GM12865 (cell line): ENCODE measurements at regions not wholly inside any gene's neighbourhood (a gene's known extent, or its start where the extent isn't known, plus 50 kb on each side); places are given as distances from the start of the nearest gene placed in this dataset.
"Not testable (repeated sequence)": the region's sequence is repeated elsewhere in the genome, so short reads cannot be mapped to it uniquely, and the experiment has no call there.

Experiments
- DNase-seq: peaks from one replicate; pipeline ENCODE4 v3.0.0; 2010; ENCODE audit warnings: low read depth
- H3K4me3 ChIP-seq: 2 replicates; pipeline ENCODE4 v1.5.1; 2011; ENCODE audit warnings: mild to moderate bottlenecking, low read depth, low read length, control low read depth
- TF ChIP-seq, protein P1 (sequence below): IDR thresholded peaks from 2 replicates; pipeline ENCODE4 v1.5.1; 2011; ENCODE audit warnings: low read length, control low read depth, low read depth, inconsistent platforms; ENCODE audit not compliant: insufficient read depth; ENCODE audit errors: missing control alignments

DNA sequence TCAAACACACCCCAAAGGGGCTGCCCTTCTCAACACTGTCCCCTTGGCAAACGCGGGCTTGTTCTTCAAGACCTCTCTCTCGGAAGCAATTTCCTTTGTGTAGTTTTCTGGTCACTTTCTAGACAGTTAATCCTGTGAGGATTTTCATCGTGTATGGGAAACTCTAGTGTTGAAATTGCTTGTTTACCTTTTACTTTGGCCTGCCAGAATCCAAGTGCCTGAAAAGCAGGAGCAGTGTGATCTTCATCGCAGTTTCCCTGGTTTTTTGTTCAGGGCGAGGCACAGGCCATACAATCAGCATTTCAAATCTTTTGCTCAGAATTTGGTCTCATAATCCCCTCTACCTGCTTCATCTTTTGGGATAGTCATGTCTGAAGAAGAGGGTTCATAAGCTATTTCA, 115.7 kb upstream of the C9orf72 start:
- TF ChIP-seq, protein P1, sequence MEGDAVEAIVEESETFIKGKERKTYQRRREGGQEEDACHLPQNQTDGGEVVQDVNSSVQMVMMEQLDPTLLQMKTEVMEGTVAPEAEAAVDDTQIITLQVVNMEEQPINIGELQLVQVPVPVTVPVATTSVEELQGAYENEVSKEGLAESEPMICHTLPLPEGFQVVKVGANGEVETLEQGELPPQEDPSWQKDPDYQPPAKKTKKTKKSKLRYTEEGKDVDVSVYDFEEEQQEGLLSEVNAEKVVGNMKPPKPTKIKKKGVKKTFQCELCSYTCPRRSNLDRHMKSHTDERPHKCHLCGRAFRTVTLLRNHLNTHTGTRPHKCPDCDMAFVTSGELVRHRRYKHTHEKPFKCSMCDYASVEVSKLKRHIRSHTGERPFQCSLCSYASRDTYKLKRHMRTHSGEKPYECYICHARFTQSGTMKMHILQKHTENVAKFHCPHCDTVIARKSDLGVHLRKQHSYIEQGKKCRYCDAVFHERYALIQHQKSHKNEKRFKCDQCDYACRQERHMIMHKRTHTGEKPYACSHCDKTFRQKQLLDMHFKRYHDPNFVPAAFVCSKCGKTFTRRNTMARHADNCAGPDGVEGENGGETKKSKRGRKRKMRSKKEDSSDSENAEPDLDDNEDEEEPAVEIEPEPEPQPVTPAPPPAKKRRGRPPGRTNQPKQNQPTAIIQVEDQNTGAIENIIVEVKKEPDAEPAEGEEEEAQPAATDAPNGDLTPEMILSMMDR, result no peak
- H3K4me3 ChIP-seq, result no peak overlapping the region
- DNase-seq, result no peak

DNA sequence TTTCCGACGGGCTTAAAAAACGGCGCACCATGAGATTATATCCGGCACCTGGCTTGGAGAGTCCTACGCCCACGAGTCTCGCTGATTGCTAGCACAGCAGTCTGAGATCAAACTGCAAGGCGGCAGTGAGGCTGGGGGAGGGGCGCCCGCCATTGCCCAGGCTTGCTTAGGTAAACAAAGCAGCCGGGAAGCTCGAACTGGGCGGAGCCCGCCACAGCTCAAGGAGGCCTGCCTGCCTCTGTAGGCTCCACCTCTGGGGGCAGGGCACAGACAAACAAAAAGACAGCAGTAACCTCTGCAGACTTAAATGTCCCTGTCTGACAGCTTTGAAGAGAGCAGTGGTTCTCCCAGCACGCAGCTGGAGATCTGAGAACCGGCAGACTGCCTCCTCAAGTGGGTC, 117.5 kb upstream of the C9orf72 start:
- DNase-seq, H3K4me3 ChIP-seq: not testable (repeated sequence)

DNA sequence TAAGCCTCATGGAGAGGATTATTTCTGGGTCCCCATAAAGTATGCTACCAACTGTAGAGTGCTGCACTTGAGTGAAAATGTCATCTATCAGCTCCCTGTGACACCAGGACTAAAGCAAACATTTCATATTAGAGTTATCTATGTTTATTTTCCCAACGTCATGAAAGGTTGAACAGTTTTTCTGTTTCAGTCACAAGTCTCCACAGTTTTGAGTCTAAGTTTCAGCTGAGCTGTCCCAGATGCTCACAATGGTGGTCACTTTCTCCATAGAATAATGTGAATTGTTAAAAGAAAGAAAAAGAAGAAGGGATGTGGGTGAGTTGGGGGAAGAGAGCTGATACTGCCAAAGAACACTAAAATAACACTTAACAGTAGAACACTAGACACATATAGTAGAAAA, 126.3 kb upstream of the C9orf72 start:
- TF ChIP-seq, protein P1, result no peak
- no peak overlapping the region for H3K4me3 ChIP-seq
- no peak for DNase-seq

DNA sequence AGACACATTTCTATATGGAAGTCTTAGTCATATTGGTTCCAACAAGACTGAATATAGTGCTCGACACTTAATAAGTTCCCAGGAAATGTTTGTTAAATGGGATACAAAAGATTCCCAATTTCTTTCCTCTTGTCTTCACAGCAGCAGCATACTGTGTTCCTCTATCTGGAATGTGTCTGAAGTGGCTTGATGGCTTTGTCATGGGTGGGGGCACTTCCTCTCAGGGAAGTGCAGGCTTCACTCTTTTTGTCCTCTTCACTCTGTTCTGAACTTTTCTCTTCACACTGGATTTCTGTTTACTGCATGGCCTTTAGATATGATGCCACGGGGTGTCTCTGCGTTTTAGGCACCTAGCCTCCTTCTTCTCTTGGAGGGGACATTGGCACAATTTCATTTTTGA, 127.7 kb upstream of the C9orf72 start:
- no peak for DNase-seq
- no peak overlapping the region for H3K4me3 ChIP-seq
- TF ChIP-seq, protein P1, result no peak

DNA sequence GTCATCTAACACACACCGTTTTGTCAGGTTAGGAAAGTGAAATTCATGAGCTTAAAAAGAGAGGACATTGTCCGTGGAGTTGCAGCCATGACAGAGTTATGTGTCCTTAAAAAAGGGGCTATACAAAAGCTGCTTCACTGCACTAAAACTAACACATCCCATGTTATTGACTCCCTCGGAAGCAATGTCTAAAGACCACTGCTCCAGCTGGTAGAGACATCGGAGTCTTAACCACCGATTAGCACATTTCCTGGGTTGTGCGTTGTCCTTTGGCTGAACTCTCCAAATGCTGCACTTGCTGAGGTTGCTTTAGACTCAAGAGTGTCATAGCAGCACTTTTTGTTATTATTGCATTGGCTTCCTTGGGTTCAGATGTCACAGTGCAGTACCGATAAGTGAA, 128.3 kb upstream of the C9orf72 start:
- TF ChIP-seq, protein P1, result no peak
- DNase-seq, result no peak
- H3K4me3 ChIP-seq, result no peak overlapping the region

DNA sequence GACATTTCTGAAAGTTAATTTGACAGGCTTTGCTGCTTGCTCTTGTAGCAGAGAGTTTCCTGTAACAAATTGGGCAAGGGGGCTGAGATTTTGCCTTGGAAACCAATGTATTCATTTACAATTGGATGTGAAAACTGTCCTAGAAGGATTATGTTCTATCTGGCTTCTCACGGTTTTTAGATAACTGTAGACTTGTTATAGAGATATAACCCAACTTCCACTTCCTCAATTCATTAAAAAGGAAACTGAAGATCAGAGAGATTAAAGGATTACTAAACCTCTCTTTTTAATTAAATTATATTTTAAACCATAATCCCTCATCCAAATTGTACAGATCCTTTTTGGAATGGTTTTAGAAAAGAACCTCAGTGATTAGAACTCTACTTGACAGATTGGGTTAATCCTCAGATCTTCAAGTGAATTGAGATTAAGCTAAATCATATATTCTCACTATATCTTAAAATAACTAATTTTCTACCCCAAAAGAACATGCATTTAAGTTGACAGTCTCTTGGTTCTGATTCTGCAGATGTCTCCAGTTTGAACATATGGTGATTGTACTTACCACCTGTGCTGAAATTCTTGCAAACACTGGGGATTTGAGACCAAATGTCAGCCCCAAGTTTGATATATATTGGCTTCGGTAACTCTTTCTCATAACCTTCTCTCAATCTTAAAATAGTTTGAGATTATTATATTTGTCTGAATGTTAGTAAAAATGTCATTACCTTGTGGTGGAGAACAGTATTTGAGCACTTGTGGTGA, 130.1 kb upstream of the C9orf72 start:
- TF ChIP-seq, protein P1, result no peak

DNA sequence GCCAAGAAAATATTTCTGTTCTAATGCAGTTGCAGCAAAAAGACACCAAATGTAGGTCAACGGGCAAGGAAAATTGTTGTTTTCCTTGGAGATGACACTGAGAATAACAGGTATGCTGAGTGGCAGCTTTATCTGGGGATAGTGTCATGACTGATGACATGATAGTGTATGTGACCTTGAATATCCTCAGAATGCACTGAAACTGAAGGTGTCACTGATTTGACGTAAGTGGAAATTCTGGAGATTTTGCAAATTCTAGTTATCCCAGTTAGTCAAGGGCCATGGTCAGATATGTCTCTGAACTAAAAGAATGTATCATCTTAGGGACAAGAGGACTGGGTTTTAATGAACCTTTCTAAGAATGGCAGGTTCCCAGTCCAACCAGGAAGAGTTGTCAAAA, 138.0 kb upstream of the C9orf72 start:
- H3K4me3 ChIP-seq, result no peak overlapping the region
- TF ChIP-seq, protein P1, result no peak

More for the DNA sequence above, 130.1 kb upstream of the C9orf72 start:
- H3K4me3 ChIP-seq, result no peak overlapping the region
- no peak for DNase-seq

More for the DNA sequence above, 138.0 kb upstream of the C9orf72 start:
- no peak for DNase-seq
